Fibroblast of mammary gland (primary cell): ENCODE measurements at regions not wholly inside any gene's neighbourhood (a gene's known extent, or its start where the extent isn't known, plus 50 kb on each side); places are given as distances from the start of the nearest gene placed in this dataset.

ENCODE experiments used
- DNase-seq: peaks from one replicate; pipeline ENCODE4 v3.0.0-alpha.2; 2010; ENCODE audit warnings: low read depth
- H3K4me3 ChIP-seq: 2 replicates; pipeline ENCODE4 v1.5.1; 2011; ENCODE audit warnings: low read depth, mild to moderate bottlenecking, low read length, moderate library complexity; ENCODE audit not compliant: control insufficient read depth
- CTCF ChIP-seq: conservative IDR thresholded peaks from 2 replicates; pipeline ENCODE4 v1.5.1; 2011; ENCODE audit warnings: low read depth, low read length, inconsistent platforms; ENCODE audit not compliant: control insufficient read depth, insufficient read depth

GRCh38 chr3:72022027-72022426, 237.1 kb upstream of the PROK2 start:
- DNase-seq: no peak
- H3K4me3 ChIP-seq: no peak overlapping the region
- TF ChIP-seq CTCF: no peak

- DNase-seq: no peak
- H3K4me3 ChIP-seq: no peak overlapping the region
- TF ChIP-seq CTCF: no peak
These were observed 236.6 kb upstream of the PROK2 start for GRCh38 chr3:72021531-72021930.

- H3K4me3 ChIP-seq: no peak overlapping the region
- TF ChIP-seq CTCF: no peak
- peak; percentile 80 for DNase-seq
These were observed 233.5 kb upstream of the PROK2 start for GRCh38 chr3:72018343-72018984.

- DNase-seq: no peak
- TF ChIP-seq CTCF: no peak
- H3K4me3 ChIP-seq: no peak overlapping the region
These were observed 233.0 kb upstream of the PROK2 start for GRCh38 chr3:72017935-72018334.

- TF ChIP-seq CTCF: no peak
These were observed 232.4 kb upstream of the PROK2 start for GRCh38 chr3:72017311-72017710.

GRCh38 chr3:72015463-72015862, 230.5 kb upstream of the PROK2 start:
- DNase-seq: no peak
- H3K4me3 ChIP-seq: no peak overlapping the region
- no peak for TF ChIP-seq CTCF

More at GRCh38 chr3:72017311-72017710, 232.4 kb upstream of the PROK2 start:
- no peak overlapping the region for H3K4me3 ChIP-seq
- no peak for DNase-seq

- H3K4me3 ChIP-seq: no peak overlapping the region
- no peak for DNase-seq
- TF ChIP-seq CTCF: no peak
These were observed 228.1 kb upstream of the PROK2 start for GRCh38 chr3:72013084-72013483.
